Cardiac fibroblast (primary cell): ENCODE measurements at regions not wholly inside any gene's neighbourhood (a gene's known extent, or its start where the extent isn't known, plus 50 kb on each side); places are given as distances from the start of the nearest gene placed in this dataset.

ENCODE experiments used
- DNase-seq, 2 donors: peaks; one replicate each; pipeline versions ENCODE4 v3.0.0 to v3.0.0-alpha.2; 2010; ENCODE audit warnings: low read depth in 2 of 2
- H3K4me3 ChIP-seq, 2 donors: replicated peaks in 1 of 2; 1 replicate in 1 of 2; 2 replicates in 1 of 2; pipeline ENCODE4 v1.5.1; 2011; ENCODE audit warnings: low read depth in 2 of 2, low read length in 2 of 2, mild to moderate bottlenecking in 2 of 2, moderate library complexity in 1 of 2
- CTCF ChIP-seq: IDR thresholded peaks from one replicate; pipeline ENCODE4 v1.5.1; 2011; ENCODE audit warnings: low read depth, mild to moderate bottlenecking, low read length, inconsistent platforms

DNA sequence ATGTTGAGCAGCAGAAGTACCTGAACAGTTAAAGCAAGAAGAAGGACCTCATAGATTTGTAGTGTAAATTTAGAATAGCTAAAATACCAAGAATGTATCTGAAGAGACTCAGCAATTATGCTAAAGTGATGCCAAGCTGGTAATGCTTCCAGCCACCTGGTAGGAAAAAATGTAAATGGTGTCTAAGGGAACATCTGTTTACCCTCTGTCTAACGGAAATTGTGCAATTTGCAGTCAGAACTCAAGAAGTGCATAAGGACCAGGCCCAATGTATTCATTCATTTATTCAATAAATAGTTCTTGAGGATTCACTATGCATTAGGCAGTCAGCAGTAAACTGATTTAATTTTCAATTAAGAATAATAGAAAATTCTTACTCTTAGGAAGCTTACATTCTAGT lies 116.0 kb upstream of the ADGRL4 start:
- no peak for TF ChIP-seq CTCF
- no peak for DNase-seq
- H3K4me3 ChIP-seq: no peak overlapping the region

- DNase-seq: peak; percentile 54 to 62
- no peak overlapping the region for H3K4me3 ChIP-seq
- TF ChIP-seq CTCF: no peak
Measured at GRCh38 chr1:79117376-79117775, 110.8 kb upstream of the ADGRL4 start.

DNA sequence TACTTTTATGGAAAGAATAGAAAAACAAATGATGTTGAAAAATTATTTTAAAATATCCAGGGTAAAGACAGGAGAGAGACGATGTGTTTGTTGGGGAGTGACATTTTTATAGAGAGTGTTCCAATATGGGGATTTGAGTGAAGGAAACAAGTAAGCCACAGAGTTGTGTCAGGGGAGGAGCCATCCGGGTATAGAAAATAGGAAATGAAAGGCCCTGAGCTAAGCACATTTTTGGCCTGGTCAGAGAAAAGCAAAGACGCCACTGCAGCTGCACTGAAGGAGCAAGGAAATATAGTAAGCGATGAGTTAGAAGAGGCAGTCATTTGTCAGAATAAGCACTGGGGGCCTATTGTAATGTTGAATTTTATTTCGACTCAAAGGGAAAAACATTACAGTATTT lies 107.3 kb upstream of the ADGRL4 start:
- DNase-seq: peak in 1 of 2 donors; percentile 18
- no peak overlapping the region for H3K4me3 ChIP-seq
- no peak for TF ChIP-seq CTCF

- no peak for DNase-seq
- no peak for TF ChIP-seq CTCF
- H3K4me3 ChIP-seq: no peak overlapping the region
Measured at GRCh38 chr1:79110749-79111148, 104.2 kb upstream of the ADGRL4 start.

DNA sequence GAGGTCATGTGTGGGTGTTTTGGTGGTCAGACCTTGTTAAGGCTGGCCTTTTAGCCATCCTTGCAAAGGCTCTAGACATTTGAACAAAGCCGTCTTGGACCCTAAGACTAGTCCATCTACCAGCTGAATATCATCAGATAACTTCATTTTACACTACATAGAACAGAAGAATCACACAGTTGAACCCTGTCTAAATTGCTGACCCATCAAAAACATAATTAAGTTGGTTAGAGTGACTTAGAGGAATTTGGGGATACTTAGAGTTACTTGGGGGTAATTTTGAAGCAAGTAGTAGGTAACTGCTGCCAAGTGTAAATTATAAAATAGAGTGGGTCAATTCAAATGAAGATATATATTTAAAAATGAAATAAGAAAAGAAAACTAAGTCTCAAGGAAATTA lies 102.9 kb upstream of the ADGRL4 start:
- no peak for DNase-seq
- no peak for TF ChIP-seq CTCF
- no peak overlapping the region for H3K4me3 ChIP-seq

DNA sequence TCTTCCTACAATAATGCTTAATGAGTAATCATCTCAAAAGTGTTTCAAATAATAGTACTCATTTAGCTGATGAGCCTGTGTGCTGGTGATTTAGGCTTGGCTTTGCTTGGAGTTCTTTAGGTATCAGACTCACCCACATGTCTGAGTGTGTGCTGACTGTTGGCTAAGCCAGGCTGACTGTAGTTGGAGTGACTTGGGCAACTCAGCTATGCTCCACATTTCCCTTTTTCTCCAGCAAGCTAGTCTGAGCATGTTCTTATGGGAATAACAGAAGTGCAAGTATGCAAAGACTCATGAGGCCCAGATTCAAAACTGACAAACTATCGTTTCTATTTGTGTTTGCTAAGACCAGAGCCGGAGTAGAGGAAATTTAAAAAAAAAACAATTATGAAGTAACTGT lies 99.0 kb upstream of the ADGRL4 start:
- no peak for TF ChIP-seq CTCF
- DNase-seq: peak; percentile 47 to 48

GRCh38 chr1:79104617-79105016 lies 98.1 kb upstream of the ADGRL4 start:
- TF ChIP-seq CTCF: no peak
- H3K4me3 ChIP-seq: no peak overlapping the region
- DNase-seq: no peak

More for the DNA sequence above, 99.0 kb upstream of the ADGRL4 start:
- no peak overlapping the region for H3K4me3 ChIP-seq
